GM19455 (cell line): ENCODE measurements at regions not wholly inside any gene's neighbourhood (a gene's known extent, or its start where the extent isn't known, plus 50 kb on each side); places are given as distances from the start of the nearest gene placed in this dataset.

Experiments
- ATAC-seq: cut with Tn5 transposase; IDR thresholded peaks from one replicate; pipeline ENCODE4 v1.9.1; 2021; ENCODE audit not compliant: unreplicated experiment

GRCh38 chrX:22325096-22325495 is 52.4 kb downstream of the CBLL2 start:
- ATAC-seq = no peak

DNA sequence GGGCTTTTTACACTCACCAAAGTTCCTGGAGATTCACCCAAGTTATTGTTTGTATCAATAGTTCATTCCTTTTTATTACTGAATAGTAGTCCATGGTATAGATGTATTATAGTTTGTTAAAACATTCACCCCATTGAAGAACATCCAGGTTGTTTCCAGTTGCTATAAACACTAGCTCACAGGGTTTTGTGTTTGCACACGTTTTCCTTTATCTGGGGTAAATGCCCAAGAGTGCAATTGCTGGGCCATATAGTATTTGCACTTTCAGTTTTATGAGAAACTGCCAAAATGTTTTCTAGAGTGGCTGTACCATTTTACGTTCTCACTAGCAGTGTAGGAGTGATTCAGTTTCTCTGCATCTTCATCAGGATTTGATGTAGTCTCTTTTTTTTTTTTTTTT is 57.1 kb downstream of the CBLL2 start:
- no peak for ATAC-seq

DNA sequence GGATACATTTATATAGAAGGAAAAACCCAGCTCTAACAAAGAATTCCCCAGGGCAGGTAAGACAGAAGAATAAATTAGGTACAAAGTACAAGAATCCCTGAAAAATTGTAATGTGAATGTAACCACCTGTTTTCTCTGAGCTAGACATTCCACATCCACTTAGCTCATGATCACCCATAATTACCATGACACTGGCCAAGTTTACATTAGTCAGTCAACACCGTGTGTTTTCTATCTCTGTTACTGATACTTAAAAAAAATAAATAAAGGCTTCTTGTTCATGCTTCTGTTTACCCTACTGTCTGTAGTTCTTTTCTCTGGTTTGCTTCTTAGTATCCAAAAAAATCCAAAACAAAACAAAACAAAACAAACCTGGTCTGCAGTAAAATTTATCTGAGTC is 66.0 kb downstream of the CBLL2 start:
- ATAC-seq = no peak

- ATAC-seq = no peak
Observed at GRCh38 chrX:22339459-22339858, 66.7 kb downstream of the CBLL2 start.

GRCh38 chrX:22340022-22340616 is 67.4 kb downstream of the CBLL2 start:
- no peak for ATAC-seq

DNA sequence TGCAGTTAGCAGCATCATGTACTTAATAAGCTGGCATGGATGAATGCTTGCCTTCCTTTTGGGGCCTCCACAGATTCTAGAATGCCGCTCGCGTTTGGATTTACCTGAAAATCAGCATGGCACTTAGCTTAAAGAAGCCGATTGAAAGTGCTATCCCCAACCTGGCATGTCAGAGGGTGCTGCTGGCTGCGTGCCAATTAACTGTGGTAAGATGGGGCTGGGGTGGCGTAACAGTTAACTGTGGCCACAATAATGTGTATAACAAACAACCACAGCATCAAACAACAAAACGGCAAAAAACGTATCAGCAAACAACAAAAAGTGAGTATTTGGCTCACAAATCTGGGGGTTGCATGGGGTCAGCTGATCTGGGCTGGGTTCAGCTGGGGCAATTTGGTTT is 70.5 kb downstream of the CBLL2 start:
- ATAC-seq = no peak

DNA sequence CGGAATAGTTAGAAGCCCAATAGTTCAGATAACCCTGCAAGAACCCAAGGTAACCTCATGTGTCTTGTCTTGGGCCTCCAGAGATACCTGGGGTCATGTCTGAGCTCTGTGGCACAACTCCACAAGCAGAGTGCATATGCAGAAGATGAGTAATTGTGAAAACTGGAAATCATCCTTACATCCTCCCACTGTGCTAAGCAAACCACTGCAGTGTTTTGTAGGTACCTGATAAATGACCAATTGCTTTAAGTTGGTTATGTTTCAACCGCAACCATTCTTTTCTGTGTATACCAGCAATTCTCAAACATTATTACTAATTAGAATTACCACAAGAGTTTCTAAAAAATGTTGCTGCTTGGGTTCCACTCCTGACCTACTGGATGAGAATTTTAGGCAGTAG is 73.2 kb downstream of the CBLL2 start:
- ATAC-seq = no peak

- no peak for ATAC-seq
Observed at GRCh38 chrX:22347491-22347890, 74.8 kb downstream of the CBLL2 start.

GRCh38 chrX:22349116-22349515 is 76.4 kb downstream of the CBLL2 start:
- no peak for ATAC-seq

GRCh38 chrX:22351076-22351475 is 78.4 kb downstream of the CBLL2 start:
- no peak for ATAC-seq

- ATAC-seq = no peak
Observed at GRCh38 chrX:22351966-22352365, 79.3 kb downstream of the CBLL2 start.

- no peak for ATAC-seq
Observed at GRCh38 chrX:22357621-22358020, 84.9 kb downstream of the CBLL2 start.

DNA sequence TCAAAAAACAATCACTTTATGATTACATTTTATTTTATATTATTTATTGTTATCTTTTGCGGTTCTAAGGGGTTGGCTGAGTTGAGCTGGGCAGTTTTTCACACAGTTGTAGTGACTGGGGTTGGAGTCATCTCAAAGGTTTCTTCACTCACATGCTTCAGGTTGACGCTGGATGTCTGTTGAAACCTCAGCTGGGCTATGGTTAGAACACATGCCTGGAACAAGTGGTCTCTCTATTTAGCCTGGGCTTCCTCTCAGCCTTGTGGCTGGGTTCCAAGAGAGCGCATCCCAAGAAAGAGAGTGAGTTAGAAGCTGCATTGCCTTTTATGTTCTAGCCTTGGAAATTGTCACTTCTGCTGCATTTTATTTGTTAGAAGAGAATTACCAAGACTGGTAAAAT is 87.4 kb downstream of the CBLL2 start:
- ATAC-seq = no peak

DNA sequence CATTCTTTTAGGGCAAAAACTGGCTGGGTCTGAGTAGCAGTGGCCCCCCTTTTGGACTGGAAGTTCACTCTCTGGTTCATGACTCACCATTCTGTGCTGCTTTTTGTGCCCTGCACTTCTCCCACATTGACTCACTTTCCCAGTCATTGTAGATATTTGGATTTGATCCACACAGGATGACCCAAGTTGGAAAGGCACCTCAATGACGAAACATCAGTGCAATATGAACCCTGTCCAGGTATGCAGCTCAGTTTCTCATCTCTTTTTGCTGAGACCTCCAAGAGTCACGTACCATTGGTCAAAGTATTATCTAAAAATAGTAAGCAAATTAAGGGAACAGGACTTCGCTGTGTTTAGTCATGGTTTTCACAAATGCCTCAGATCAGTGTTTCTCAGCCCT is 92.7 kb downstream of the CBLL2 start:
- no peak for ATAC-seq

DNA sequence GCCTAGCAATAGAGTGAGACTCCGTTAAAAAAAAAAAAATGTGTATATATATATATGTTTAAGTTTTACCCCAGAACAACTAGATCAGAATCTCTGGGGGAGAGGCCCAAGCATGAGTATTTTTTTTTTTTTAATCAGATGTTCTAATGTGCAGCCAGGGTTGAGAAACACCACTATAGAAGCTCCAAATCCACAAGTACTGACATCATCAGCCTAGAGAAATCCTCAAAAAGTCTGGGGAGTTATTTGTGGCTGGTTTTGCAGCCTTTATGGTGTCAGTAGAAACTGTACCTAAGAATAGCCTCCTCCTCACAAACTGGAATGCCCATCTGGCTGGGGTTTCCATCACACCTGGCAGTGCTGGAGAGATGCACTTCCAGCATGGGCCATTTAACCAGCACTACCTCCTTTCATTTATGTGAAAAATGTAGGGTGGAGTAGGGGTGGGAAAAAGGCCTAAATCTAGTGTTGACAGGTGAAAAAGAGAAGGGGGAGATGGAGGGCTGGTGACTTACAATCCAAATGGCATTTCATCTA is 93.5 kb downstream of the CBLL2 start:
- ATAC-seq = no peak

DNA sequence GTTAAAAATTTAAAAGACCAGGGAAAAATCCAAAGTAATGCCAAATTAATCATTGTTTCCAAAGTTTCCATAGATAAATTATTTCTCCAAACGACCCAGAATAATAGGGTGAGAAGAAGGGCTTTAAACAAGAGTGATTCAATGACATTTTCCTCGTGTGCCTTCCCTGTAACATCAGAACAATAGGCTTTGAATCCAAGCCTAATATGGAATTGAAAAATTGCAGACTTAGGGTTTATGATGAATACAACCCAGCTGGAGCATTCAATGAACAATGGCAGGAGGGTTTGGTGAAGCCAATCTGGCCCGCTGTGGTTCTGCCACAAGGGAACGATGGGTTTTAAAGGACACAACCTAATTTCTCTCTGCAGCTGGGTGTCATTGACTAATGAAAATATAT is 94.2 kb downstream of the CBLL2 start:
- no peak for ATAC-seq

DNA sequence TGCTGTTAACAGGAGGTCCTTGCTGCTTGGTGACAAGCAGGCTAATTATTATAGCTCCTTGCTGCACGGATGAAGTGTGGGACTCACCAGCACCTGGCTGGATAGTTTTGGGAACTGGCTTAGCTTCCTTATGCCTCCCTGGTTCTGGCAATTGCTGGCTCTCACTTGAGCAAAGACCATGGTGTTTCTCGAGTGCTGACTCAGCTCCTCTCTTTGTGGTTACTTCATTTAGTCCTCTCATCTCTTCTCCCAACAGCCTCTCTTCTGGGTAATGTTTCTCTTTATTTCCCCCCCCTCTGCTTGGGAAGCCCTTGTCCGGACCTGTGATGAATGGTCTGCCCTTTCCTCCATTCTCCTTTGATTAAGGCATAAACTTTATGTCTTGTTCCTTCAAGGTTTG is 100.4 kb downstream of the CBLL2 start:
- ATAC-seq = no peak

- ATAC-seq = no peak
Observed at GRCh38 chrX:22373766-22374165, 101.1 kb downstream of the CBLL2 start.

DNA sequence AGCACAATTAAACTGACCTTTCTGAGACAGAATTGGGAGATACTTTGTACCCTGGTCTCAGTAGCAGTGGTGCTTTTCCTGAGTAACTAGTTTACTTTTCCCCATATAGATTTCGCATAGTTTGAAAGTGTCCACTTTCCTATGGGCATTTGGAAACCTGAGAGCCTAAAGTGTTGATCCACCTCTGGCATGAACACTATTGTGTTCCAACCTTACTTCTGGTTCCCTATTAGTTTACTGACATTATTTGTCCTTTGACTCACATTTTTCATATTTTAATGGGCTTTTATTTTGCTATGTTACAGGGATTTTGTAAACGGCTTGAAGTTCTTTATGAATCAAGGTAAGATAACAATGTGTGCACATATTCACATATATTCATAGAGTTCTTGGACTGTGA is 103.7 kb downstream of the CBLL2 start:
- no peak for ATAC-seq

DNA sequence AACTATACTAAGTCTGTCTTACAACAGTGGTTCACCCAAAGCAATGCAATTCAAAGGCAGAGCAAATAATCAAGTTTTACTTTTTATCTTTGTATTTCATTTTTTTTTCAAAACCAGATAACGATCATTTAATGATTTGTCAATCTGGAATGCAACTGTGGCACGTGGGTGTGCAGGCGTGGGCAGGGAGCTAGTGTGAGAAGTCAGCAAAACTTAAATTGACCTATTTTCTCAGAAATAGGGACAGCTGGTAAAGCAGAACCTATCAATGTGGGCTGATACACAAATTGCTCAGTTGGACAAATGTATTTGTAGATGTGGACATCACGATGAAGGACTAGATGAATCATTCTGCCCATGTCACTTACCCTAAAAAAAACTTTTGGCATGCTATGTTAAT is 105.6 kb downstream of the CBLL2 start:
- no peak for ATAC-seq

- no peak for ATAC-seq
Observed at GRCh38 chrX:22383988-22384387, 111.3 kb downstream of the CBLL2 start.

- no peak for ATAC-seq
Observed at GRCh38 chrX:22389556-22390179, 117.0 kb downstream of the CBLL2 start.
